Activated CD8-positive, alpha-beta T cell treated with anti-CD3 and anti-CD28 coated beads, Interleukin-2, amount 10 ng/mL, durations not matched to agents 7 days and 5 days (primary cell): ENCODE measurements at regions not wholly inside any gene's neighbourhood (a gene's known extent, or its start where the extent isn't known, plus 50 kb on each side); places are given as distances from the start of the nearest gene placed in this dataset.

ENCODE experiments used
- ATAC-seq: fragments of 150-1000 bp; cut with Tn5 transposase; one replicate; pipeline ENCODE4 v1.10.0; 2021; ENCODE audit warnings: moderate library complexity
- CTCF ChIA-PET: fragments of 350-600 bp; sonication (Branson Sonifier 250); formaldehyde crosslinking; loops from one replicate; lab custom pipeline; 2021; ENCODE audit warnings: antibody characterized with exemption; lab: Charles Lee
- POLR2A ChIA-PET: fragments of 350-600 bp; sonication (Branson Sonifier 250); formaldehyde crosslinking; loops from one replicate; lab custom pipeline; 2021; ENCODE audit warnings: antibody characterized with exemption; lab: Charles Lee
- DNase-seq: peaks from one replicate; pipeline ENCODE4 v3.0.0-alpha.2; 2020
- H3K27ac Mint-ChIP-seq: one replicate; pipeline ENCODE4 v1.8.0; 2021; ENCODE audit warnings: mild to moderate bottlenecking, mixed read lengths
- H3K27me3 Mint-ChIP-seq: one replicate; pipeline ENCODE4 v1.8.0; 2021; ENCODE audit warnings: low read depth, mixed read lengths
- H3K36me3 Mint-ChIP-seq: one replicate; pipeline ENCODE4 v1.8.0; 2021; ENCODE audit warnings: low read depth, mixed read lengths
- H3K4me1 Mint-ChIP-seq: one replicate; pipeline ENCODE4 v1.8.0; 2021; ENCODE audit warnings: low read depth, mixed read lengths
- H3K4me3 Mint-ChIP-seq: one replicate; pipeline ENCODE4 v1.8.0; 2021; ENCODE audit warnings: mild to moderate bottlenecking, mixed read lengths
- H3K9me3 Mint-ChIP-seq: one replicate; pipeline ENCODE4 v1.8.0; 2022; ENCODE audit warnings: mixed read lengths; ENCODE audit not compliant: insufficient read depth

DNA sequence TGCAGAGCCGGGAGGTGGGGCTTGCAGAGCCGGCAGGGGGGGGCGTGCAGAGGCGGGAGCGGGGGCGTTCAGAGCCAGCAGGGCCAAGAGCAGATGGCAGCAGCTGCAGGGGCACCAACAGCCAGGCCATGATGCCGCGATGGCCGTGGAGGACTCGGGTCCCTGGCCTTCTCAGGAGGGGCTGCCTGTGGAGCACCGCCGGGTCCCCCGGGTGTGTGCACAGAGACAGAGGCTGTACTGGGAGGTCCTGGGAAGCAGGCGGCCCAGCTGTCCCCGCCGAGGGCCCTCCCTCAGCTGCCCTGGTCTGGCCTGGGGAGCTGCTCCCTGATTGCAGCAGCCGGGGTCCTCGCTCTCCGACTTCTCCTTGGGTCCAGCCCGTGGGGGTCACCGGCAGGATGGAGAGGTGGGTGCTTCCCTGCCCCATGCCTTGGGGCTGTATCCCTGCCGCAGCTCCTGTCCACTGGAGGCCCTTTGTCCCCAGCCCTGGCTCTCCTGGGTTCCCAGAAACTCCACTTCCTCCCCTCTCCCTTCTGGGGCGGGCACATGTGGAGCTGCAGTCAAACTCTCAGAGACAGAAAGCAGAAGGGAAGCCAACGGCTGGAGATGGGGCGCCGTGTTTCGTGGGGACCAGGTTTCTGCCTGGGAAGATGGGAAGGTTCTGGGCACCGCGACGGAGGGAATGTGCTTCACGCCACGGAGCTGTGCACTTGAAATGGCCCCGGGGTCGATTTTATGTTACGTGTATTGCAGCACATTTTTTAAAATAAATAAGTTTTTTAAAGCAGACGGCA lies 75.8 kb upstream of the GALNT9 start:
- Mint-ChIP-seq H3K9me3 (no peaks in the 10 kb centered on the region), H3K27me3 (peaks cover 3% of the 10 kb centered on the region), H3K4me1 (no peaks in the 10 kb centered on the region), H3K36me3 (no peaks in the 10 kb centered on the region), H3K4me3 (no peak overlapping the region), H3K27ac (no peak overlapping the region)
- POLR2A ChIA-PET: no interaction called here
- DNase-seq: no peak
- no peak for ATAC-seq
- CTCF ChIA-PET: no interaction called here

DNA sequence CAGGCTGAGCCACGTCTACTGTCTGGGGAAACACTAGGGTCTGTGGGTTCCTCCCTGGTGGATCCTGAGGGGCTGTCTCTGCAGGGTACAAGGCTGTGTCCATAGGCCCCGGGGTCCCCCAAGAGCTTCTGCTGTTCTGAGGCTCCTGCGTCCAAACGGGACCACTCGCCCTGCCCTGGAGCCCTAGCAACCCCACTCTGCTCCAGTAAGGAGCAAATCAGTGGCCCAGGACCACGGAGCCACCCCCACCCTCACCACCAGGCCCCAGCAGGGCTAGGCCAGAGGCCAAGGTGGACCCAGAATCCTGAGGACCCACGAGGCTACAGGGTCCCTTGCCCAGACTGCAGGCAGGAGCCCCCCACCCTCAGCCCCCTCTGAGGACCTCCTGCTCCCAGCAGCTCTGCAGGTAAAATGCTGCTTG lies 75.1 kb upstream of the GALNT9 start:
- no peak for DNase-seq
- ChIA-PET CTCF (no interaction called here), POLR2A (no interaction called here)
- no peak for ATAC-seq
- Mint-ChIP-seq H3K4me3 (no peak overlapping the region), H3K4me1 (no peaks in the 10 kb centered on the region), H3K27ac (no peak overlapping the region), H3K27me3 (peaks cover 3% of the 10 kb centered on the region), H3K9me3 (no peaks in the 10 kb centered on the region), H3K36me3 (no peaks in the 10 kb centered on the region)

DNA sequence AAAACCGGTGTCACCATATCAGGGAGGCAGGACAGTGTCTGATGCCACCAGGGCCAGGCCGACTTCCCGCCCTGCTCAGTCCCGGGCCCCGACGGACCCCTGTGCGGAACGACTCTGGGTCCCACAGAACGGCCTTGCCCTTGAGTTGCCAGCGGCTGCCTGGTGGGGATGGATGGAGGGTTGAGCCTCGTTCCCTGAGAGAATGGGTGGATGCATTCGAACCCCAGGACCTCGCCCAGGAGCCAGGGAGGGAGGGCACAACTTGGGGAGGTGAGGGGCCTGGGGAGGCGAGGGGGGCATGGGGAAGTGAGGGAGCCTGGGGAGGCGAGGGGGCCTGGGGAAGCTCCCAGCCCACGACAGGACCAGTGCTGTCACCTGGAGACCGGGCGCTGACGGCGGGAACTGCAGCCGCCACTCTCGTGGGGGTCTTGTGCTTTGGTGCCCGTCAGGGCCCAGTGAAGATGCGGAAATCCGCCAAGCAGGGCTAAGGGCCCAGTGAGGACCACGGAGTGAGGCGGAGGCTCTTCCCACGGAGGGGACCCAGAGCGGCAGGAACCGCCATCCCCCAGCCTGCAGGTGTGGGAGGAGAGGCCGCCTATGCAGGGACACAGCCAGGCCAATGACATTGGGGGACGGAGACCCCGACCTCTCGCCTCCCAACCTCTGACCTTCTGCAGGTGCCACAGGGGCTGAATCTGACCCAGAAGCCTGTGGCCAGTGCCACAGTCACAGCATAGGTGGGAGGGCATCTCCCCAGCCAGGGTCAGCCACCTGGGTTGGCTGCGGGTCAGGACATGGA lies 74.4 kb upstream of the GALNT9 start:
- ATAC-seq (no peak), DNase-seq (no peak)
- Mint-ChIP-seq H3K27me3 (peaks cover 3% of the 10 kb centered on the region), H3K9me3 (no peaks in the 10 kb centered on the region), H3K36me3 (no peaks in the 10 kb centered on the region), H3K27ac (no peak overlapping the region), H3K4me3 (no peak overlapping the region), H3K4me1 (no peaks in the 10 kb centered on the region)
- POLR2A ChIA-PET: no interaction called here
- CTCF ChIA-PET: no interaction called here

DNA sequence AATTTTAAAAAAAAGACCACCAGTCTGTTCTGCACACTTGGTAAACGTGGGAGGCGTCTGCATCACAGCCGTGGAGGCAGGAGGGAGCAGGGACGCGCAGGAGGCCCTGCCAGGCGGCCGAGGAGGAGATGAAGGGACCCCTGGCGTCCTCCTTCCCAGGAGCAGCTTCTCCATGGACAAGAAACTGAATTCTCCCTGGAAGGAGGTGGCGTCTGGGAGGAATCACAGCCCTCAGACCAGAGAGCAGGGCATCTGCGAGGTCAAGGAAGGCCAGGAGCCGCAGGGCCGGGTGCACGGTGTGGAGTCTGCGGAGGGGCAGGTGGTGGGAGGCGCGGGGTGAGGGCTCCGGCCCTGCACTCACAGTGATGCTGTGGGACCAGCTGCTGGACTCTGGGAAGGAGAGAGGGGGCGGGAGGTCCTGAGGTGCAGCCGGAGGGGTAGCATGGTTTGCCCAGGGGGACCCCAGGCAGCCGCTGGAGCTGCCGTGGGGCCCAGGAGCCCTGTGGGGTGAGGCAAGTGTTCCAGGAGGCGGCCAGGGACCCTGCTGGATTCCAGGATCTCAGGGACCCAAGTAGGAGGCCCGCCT lies 73.5 kb upstream of the GALNT9 start:
- Mint-ChIP-seq H3K36me3 (no peaks in the 10 kb centered on the region), H3K4me3 (no peak overlapping the region), H3K27me3 (peaks cover 5% of the 10 kb centered on the region), H3K9me3 (no peaks in the 10 kb centered on the region), H3K4me1 (no peaks in the 10 kb centered on the region), H3K27ac (no peak overlapping the region)
- POLR2A ChIA-PET: no interaction called here
- ATAC-seq (no peak), DNase-seq (no peak)
- CTCF ChIA-PET: no interaction called here

DNA sequence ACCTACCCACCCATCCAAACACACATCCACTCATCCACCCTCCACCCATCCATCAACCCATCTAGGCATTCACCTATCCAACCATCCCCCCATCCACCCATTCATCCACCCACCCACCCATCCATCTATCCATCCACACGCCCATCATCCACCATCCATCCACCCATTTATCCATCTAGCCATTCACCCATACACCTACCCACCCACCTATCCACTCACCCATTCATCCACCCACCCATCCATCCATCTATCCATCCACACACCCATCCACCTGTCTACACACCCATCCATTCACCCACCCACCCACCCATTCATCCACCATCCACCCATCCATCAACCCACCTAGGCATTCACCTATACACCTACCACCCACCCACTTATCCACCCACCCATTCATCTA lies 72.6 kb upstream of the GALNT9 start:
- no peaks in the 10 kb centered on the region for H3K4me1 Mint-ChIP-seq
- ChIA-PET POLR2A (no interaction called here), CTCF (no interaction called here)
- no peak overlapping the region for H3K4me3 Mint-ChIP-seq
- H3K27me3 Mint-ChIP-seq: peaks cover 5% of the 10 kb centered on the region
- H3K9me3 Mint-ChIP-seq: no peaks in the 10 kb centered on the region
- DNase-seq (no peak), ATAC-seq (no peak)
- no peak overlapping the region for H3K27ac Mint-ChIP-seq
- H3K36me3 Mint-ChIP-seq: no peaks in the 10 kb centered on the region

DNA sequence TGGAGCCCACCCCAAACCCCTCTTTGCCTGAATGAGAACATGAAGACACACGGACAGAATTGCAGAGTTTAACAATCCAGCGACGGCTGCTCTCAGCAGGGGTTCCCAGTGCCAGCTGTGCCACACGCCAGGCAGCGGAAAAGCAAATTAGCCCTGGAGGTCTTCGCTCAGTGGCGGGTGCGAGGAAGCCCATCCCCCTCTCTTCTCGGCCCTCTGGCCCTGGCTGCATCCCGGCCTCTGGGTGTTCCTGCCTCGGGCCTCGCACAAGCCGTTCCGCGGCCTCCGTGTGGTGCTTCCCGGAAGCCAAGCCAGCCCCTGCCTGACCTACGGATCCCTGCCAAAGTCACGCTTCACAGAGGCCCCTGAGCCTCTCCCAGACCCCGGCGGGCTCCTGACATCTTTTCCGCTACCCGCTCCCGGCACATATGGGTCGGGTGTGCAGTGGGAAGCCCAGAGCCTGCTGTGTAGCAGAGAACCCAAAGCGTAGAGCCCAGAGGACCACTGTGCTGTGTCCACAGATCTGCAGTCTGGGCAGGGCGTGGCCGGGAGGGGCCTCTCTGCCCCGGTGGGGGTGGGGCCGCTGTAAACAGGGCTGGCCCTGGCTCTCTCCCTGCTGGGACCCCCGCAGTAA lies 70.7 kb upstream of the GALNT9 start:
- Mint-ChIP-seq H3K4me3 (no peak overlapping the region), H3K36me3 (no peaks in the 10 kb centered on the region), H3K27ac (no peak overlapping the region), H3K27me3 (peaks cover 8% of the 10 kb centered on the region), H3K9me3 (no peaks in the 10 kb centered on the region), H3K4me1 (no peaks in the 10 kb centered on the region)
- ChIA-PET CTCF (no interaction called here), POLR2A (no interaction called here)
- no peak for ATAC-seq
- DNase-seq: no peak

DNA sequence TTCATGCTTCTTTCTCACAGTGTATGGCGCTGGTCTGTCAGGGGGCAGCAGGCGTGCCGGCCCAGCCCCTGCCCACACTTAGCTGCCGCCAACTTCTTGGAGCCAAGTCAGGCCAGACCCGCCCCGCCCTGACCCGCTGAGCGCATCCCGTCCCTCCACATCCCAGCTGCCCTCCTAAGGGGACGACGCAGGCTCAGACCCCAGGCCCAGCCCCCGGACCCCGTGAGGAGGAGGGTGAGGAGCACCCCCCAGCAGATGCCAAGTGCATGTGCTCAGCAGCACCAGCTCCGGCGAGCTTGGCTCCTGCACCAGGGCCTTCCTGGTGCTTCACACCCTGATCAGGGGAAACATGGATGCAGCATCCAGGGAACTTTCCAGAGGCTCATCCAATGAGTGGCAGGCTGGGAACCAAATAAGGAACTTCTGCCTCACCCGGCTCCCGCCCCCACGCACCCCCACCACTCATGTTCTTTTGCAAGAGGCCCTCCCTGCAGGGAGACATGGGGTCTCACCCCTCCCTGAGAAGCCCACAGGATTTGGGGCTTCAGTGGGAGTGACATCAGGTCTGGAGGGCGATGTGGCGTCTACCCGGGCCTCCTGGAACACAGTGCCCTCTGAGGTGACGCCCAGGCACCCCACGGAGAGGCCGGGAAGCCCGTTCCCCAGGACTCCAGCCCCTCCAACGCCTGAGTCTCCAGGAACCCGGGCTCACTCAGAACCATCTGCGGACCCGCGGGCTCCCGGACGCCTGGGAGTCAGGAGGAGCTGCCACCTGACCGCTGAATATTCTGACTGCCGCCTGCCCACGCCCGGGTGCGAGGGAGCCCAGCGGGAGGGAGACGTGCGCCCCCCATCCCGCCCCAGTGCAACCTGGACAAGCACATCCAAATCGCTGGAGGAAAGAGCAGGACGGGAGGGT lies 70.0 kb upstream of the GALNT9 start:
- Mint-ChIP-seq H3K27me3 (peaks cover 8% of the 10 kb centered on the region), H3K4me3 (no peak overlapping the region), H3K36me3 (no peaks in the 10 kb centered on the region), H3K9me3 (no peaks in the 10 kb centered on the region), H3K4me1 (no peaks in the 10 kb centered on the region), H3K27ac (no peak overlapping the region)
- ATAC-seq (no peak), DNase-seq (no peak)
- ChIA-PET POLR2A (no interaction called here), CTCF (no interaction called here)

DNA sequence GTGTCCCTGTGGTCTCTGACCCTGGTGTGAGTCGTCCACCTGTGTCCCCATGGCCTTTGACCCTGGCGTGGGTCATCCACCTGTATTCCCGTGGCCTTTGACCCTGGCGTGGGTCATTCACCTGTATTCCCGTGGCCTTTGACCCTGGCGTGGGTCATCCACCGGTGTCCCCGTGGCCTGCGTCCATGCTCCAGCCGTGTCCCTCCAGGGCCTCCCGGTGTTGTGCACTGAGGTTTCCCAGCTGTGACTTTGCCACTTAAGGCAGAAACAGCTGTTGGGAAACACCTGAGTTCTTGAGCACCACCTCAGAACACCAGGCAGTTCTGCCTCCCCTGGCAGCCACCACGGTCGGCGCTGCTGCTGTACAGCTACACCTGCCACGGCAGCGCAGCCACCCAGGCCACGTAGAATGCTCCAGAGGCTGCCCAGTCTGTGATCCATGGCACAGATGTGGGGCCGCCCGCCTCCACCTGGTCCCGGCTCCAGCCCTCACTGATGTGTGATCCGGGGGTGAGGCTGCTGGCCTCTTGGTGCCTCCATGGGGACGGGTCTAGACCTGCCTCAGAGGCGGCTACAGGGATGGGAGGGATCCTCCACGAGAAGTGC lies 69.1 kb upstream of the GALNT9 start:
- Mint-ChIP-seq H3K36me3 (no peaks in the 10 kb centered on the region), H3K4me3 (no peak overlapping the region), H3K27me3 (peaks cover 8% of the 10 kb centered on the region), H3K27ac (no peak overlapping the region), H3K9me3 (no peaks in the 10 kb centered on the region), H3K4me1 (no peaks in the 10 kb centered on the region)
- CTCF ChIA-PET: no interaction called here
- ATAC-seq (no peak), DNase-seq (no peak)
- POLR2A ChIA-PET: no interaction called here

DNA sequence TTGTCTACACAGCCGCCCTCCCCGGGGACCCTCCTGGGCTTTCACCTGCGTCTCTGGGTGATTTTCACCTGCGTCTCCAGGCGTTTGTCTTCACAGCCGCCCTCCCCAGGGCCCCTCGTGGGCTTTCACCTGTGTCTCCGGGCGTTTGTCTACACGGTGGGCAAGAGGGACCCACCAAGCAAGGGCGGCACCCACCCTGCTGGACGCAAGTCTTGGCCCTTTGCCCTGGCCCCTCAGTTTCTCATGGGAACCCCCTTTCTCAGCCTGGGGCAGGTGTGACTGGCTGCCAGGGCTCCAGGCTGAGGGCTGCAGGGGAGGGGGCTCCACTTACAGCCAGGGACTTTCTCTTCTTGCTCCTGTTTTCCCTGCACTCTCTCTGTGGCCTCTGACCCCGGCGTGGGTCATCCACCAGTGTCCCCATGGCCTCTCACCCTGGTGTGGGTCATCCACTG lies 68.6 kb upstream of the GALNT9 start:
- ChIA-PET POLR2A (no interaction called here), CTCF (no interaction called here)
- Mint-ChIP-seq H3K4me1 (no peaks in the 10 kb centered on the region), H3K36me3 (no peaks in the 10 kb centered on the region), H3K9me3 (no peaks in the 10 kb centered on the region), H3K27me3 (peaks cover 8% of the 10 kb centered on the region), H3K4me3 (no peak overlapping the region), H3K27ac (no peak overlapping the region)
- ATAC-seq (no peak), DNase-seq (no peak)

DNA sequence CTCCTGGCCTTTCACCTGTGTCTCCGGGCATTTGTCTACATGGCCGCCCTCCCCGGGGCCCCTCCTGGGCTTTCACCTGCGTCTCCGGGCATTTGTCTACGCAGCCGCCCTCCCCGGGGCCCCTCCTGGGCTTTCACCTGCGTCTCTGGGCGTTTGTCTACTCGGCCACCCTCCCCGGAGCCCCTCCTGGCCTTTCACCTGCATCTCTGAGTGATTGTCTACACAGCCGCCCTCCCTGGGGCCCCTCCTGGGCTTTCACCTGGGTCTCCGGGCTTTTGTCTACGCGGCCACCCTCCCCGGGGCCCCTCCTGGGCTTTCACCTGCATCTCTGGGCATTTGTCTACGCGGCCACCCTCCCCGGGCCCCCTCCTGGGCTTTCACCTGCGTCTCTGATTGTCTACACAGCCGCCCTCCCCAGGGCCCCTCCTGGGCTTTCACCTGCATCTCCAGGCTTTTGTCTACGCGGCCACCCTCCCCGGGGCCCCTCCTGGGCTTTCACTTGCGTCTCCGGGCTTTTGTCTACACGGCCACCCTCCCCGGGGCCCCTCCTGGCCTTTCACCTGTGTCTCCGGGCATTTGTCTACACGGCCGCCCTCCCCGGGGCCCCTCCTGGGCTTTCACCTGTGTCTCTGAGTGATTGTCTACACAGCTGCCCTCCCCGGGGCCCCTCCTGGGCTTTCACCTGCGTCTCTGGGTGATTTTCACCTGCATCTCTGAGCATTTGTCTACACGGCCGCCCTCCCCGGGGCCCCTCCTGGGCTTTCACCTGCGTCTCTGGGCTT lies 68.0 kb upstream of the GALNT9 start:
- ChIA-PET CTCF (no interaction called here), POLR2A (no interaction called here)
- Mint-ChIP-seq H3K4me3 (no peak overlapping the region), H3K36me3 (no peaks in the 10 kb centered on the region), H3K27ac (no peak overlapping the region), H3K27me3 (peaks cover 8% of the 10 kb centered on the region), H3K9me3 (no peaks in the 10 kb centered on the region), H3K4me1 (no peaks in the 10 kb centered on the region)
- ATAC-seq: no peak
- no peak for DNase-seq
